Neural crest cell (in vitro differentiated cells): ENCODE measurements at regions not wholly inside any gene's neighbourhood (a gene's known extent, or its start where the extent isn't known, plus 50 kb on each side); places are given as distances from the start of the nearest gene placed in this dataset.

Experiments
- DNase-seq: peaks from one replicate; pipeline ENCODE4 v3.0.0; 2021; ENCODE audit warnings: low read depth, mixed read lengths, low spot score
- H3K27ac Mint-ChIP-seq: one replicate; pipeline ENCODE4 v1.8.0; 2021; ENCODE audit warnings: mild to moderate bottlenecking, mixed read lengths; ENCODE audit not compliant: unreplicated experiment
- H3K27me3 Mint-ChIP-seq: 2 replicates; pipeline ENCODE4 v1.8.0; 2021; ENCODE audit warnings: low read depth, mild to moderate bottlenecking, mixed read lengths
- H3K36me3 Mint-ChIP-seq: 2 replicates; pipeline ENCODE4 v1.8.0; 2021; ENCODE audit warnings: low read depth, mild to moderate bottlenecking, mixed read lengths
- H3K4me1 Mint-ChIP-seq: 2 replicates; pipeline ENCODE4 v1.8.0; 2021; ENCODE audit warnings: mixed read lengths
- H3K4me3 Mint-ChIP-seq: one replicate; pipeline ENCODE4 v1.8.0; 2021; ENCODE audit warnings: mild to moderate bottlenecking, mixed read lengths
- H3K9me3 Mint-ChIP-seq: 2 replicates; pipeline ENCODE4 v1.8.0; 2021; ENCODE audit warnings: mixed read lengths
- CTCF ChIP-seq: fragments of 200-600 bp; sonication (generic); conservative IDR thresholded peaks from 2 replicates; pipeline ENCODE4 v1.5.0; 2021; ENCODE audit warnings: antibody characterized with exemption, mild to moderate bottlenecking

- no peak for DNase-seq
- no peaks in the 10 kb centered on the region for H3K27me3 Mint-ChIP-seq
- no peak for TF ChIP-seq CTCF
- no peak overlapping the region for H3K4me3 Mint-ChIP-seq
- peaks cover 18% of the 10 kb centered on the region for H3K4me1 Mint-ChIP-seq
- H3K36me3 Mint-ChIP-seq, result no peaks in the 10 kb centered on the region
- no peak overlapping the region for H3K27ac Mint-ChIP-seq
- no peaks in the 10 kb centered on the region for H3K9me3 Mint-ChIP-seq
These were observed 266.3 kb downstream of the XXYLT1 start for GRCh38 chr3:195004512-195005250.

GRCh38 chr3:195005251-195005620 lies 265.7 kb downstream of the XXYLT1 start:
- Mint-ChIP-seq H3K4me1 (peaks cover 18% of the 10 kb centered on the region), H3K27ac (no peak overlapping the region), H3K9me3 (no peaks in the 10 kb centered on the region), H3K36me3 (no peaks in the 10 kb centered on the region), H3K27me3 (no peaks in the 10 kb centered on the region), H3K4me3 (no peak overlapping the region)
- DNase-seq, result no peak
- no peak for TF ChIP-seq CTCF

GRCh38 chr3:195005759-195006510 lies 265.0 kb downstream of the XXYLT1 start:
- DNase-seq, result no peak
- Mint-ChIP-seq H3K27ac (no peak overlapping the region), H3K4me3 (no peak overlapping the region), H3K9me3 (no peaks in the 10 kb centered on the region), H3K36me3 (no peaks in the 10 kb centered on the region), H3K4me1 (peaks cover 18% of the 10 kb centered on the region), H3K27me3 (no peaks in the 10 kb centered on the region)
- TF ChIP-seq CTCF, result no peak

- no peak for TF ChIP-seq CTCF
- H3K27ac Mint-ChIP-seq, result no peak overlapping the region
- DNase-seq, result no peak
These were observed 263.8 kb downstream of the XXYLT1 start for GRCh38 chr3:195007151-195007550.

GRCh38 chr3:195007766-195008165 lies 263.2 kb downstream of the XXYLT1 start:
- DNase-seq, result no peak
- no peak for TF ChIP-seq CTCF
- Mint-ChIP-seq H3K27ac (no peak overlapping the region), H3K4me1 (peaks cover 10% of the 10 kb centered on the region), H3K36me3 (no peaks in the 10 kb centered on the region), H3K4me3 (no peak overlapping the region), H3K27me3 (no peaks in the 10 kb centered on the region), H3K9me3 (no peaks in the 10 kb centered on the region)

More at GRCh38 chr3:195007151-195007550, 263.8 kb downstream of the XXYLT1 start:
- H3K4me1 Mint-ChIP-seq, result peaks cover 16% of the 10 kb centered on the region
- H3K4me3 Mint-ChIP-seq, result no peak overlapping the region
- no peaks in the 10 kb centered on the region for H3K36me3 Mint-ChIP-seq
- H3K9me3 Mint-ChIP-seq, result no peaks in the 10 kb centered on the region
- no peaks in the 10 kb centered on the region for H3K27me3 Mint-ChIP-seq
